ENCODE measurements at regions not wholly inside any gene's neighbourhood (a gene's known extent, or its start where the extent isn't known, plus 50 kb on each side); places are given as distances from the start of the nearest gene placed in this dataset.

GRCh38 chr7:84847038-84847437 lies 339.8 kb downstream of the SEMA3D start:
- TF ChIP-seq CTCF (IDR thresholded peaks at IDR 0.05; ENCODE audit: poor library complexity) (no peak), EZH2 (IDR thresholded peaks at IDR 0.05; ENCODE audit: borderline replicate concordance) (no peak), EZH2phosphoT487 (IDR thresholded peaks at IDR 0.05; ENCODE audit: low read depth, severe bottlenecking, unreplicated experiment) (no peak)
